H1 (cell line): ENCODE measurements at regions not wholly inside any gene's neighbourhood (a gene's known extent, or its start where the extent isn't known, plus 50 kb on each side); places are given as distances from the start of the nearest gene placed in this dataset.

Experiments used
- CTCF ChIA-PET: fragments of 300-600 bp; sonication (Branson Sonifier 250); formaldehyde crosslinking; loops from one replicate; lab custom pipeline; 2021; ENCODE audit not compliant: partially characterized antibody; lab: Charles Lee
- POLR2A ChIA-PET: fragments of 300-600 bp; sonication (Branson Sonifier 250); formaldehyde crosslinking; loops from one replicate; lab custom pipeline; 2021; ENCODE audit warnings: inconsistent platforms; ENCODE audit not compliant: partially characterized antibody; lab: Charles Lee
- DNase-seq, 2 experiments: peaks; one replicate each; pipeline versions ENCODE4 v3.0.0 to v3.0.0-alpha.2; 2010 to 2022; ENCODE audit warnings: low spot score in 2 of 2, low read depth in 1 of 2, mixed read lengths in 1 of 2
- FAIRE-seq: peaks from 2 replicates; lab custom pipeline; 2011; peaks lifted over from hg19 to GRCh38; lab: Jason Lieb, UNC
- H2AFZ ChIP-seq: 2 replicates; pipeline ENCODE4 v1.8.1; 2012; ENCODE audit warnings: low read length, inconsistent platforms
- H2AK5ac ChIP-seq: 2 replicates; pipeline ENCODE4 v1.6.1; 2013; ENCODE audit warnings: low read depth, low read length
- H2BK120ac ChIP-seq: replicated peaks from 2 replicates; pipeline ENCODE3; 2013; ENCODE audit warnings: low read depth, low read length, inconsistent platforms
- H2BK12ac ChIP-seq: 2 replicates; pipeline ENCODE4 v1.6.1; 2013; ENCODE audit warnings: low read depth, low read length
- H2BK15ac ChIP-seq: 2 replicates; pipeline ENCODE4 v1.6.1; 2013; ENCODE audit warnings: low read length
- H2BK20ac ChIP-seq: 2 replicates; pipeline ENCODE4 v1.6.1; 2013; ENCODE audit warnings: low read length
- H2BK5ac ChIP-seq: 2 replicates; pipeline ENCODE4 v1.6.1; 2013; ENCODE audit warnings: low read depth, low read length
- H3K14ac ChIP-seq: 2 replicates; pipeline ENCODE4 v1.6.1; 2013; ENCODE audit warnings: inconsistent platforms; ENCODE audit not compliant: insufficient read length
- H3K18ac ChIP-seq: 2 replicates; pipeline ENCODE4 v1.6.1; 2013; ENCODE audit warnings: low read length; ENCODE audit errors: extremely low read depth
- H3K23ac ChIP-seq: 2 replicates; pipeline ENCODE4 v1.6.1; 2013; ENCODE audit warnings: inconsistent platforms; ENCODE audit not compliant: insufficient read length
- H3K23me2 ChIP-seq: 2 replicates; pipeline ENCODE4 v1.6.1; 2013; ENCODE audit warnings: low read depth, low read length
- H3K27ac ChIP-seq: 2 replicates; pipeline ENCODE4 v1.6.1; 2011; ENCODE audit warnings: low read depth, low read length, inconsistent platforms
- H3K27me3 ChIP-seq, 4 experiments: replicated peaks in 1 of 4; 1 replicate in 1 of 4; 2 replicates in 3 of 4; pipeline versions ENCODE4 v1.6.1 to v1.8.1; 2011 to 2013; ENCODE audit warnings: low read length in 3 of 4, mild to moderate bottlenecking in 3 of 4, inconsistent platforms in 2 of 4, mixed read lengths in 2 of 4, moderate library complexity in 1 of 4; ENCODE audit not compliant: control insufficient read depth in 3 of 4, insufficient read depth in 3 of 4; ENCODE audit errors: extremely low read depth in 1 of 4
- H3K36me3 ChIP-seq, 4 experiments: 2 replicates each; pipeline versions ENCODE4 v1.6.1 to v1.8.1; 2011 to 2013; ENCODE audit warnings: mild to moderate bottlenecking in 4 of 4, low read length in 3 of 4, moderate library complexity in 2 of 4, control low read depth in 1 of 4, inconsistent platforms in 1 of 4; ENCODE audit not compliant: insufficient read depth in 4 of 4, control insufficient read depth in 2 of 4
- H3K4ac ChIP-seq: replicated peaks from 2 replicates; pipeline ENCODE3; 2013; ENCODE audit warnings: low read length, low read depth, mixed read lengths, inconsistent platforms; ENCODE audit not compliant: insufficient read length
- H3K4me1 ChIP-seq, 4 experiments: replicated peaks in 1 of 4; 1 replicate in 1 of 4; 2 replicates in 3 of 4; pipeline versions ENCODE4 v1.6.1 to v1.8.1; 2011 to 2013; ENCODE audit warnings: low read length in 3 of 4, inconsistent platforms in 2 of 4, mixed read lengths in 1 of 4; ENCODE audit not compliant: insufficient read depth in 4 of 4, control insufficient read depth in 3 of 4
- H3K4me2 ChIP-seq, 2 experiments: 2 replicates each; pipeline versions ENCODE4 v1.6.1 to v1.8.1; 2011 to 2013; ENCODE audit warnings: low read depth in 2 of 2, low read length in 2 of 2, control low read depth in 1 of 2, inconsistent platforms in 1 of 2, mild to moderate bottlenecking in 1 of 2; ENCODE audit not compliant: insufficient read depth in 1 of 2
- H3K4me3 ChIP-seq, 4 experiments: fragments of 200-600, 300-600 bp in 1 of 4; sonication (generic), shearing (Covaris generic), sonication (Bioruptor Twin) in 1 of 4; 2 replicates each; pipeline versions ENCODE4 v1.5.1 to v1.8.1; 2011 to 2016; ENCODE audit warnings: low read length in 4 of 4, low read depth in 3 of 4, control low read depth in 2 of 4, inconsistent platforms in 2 of 4, mild to moderate bottlenecking in 2 of 4, mixed read lengths in 1 of 4, moderate library complexity in 1 of 4; ENCODE audit not compliant: insufficient read depth in 2 of 4; ENCODE audit errors: extremely low read depth in 1 of 4
- H3K56ac ChIP-seq: replicated peaks from 2 replicates; pipeline ENCODE3; 2013; ENCODE audit warnings: low read depth, mild to moderate bottlenecking, mixed read lengths, low read length, inconsistent platforms; ENCODE audit not compliant: insufficient read length
- H3K79me1 ChIP-seq: 2 replicates; pipeline ENCODE4 v1.6.1; 2013; ENCODE audit warnings: low read depth, low read length, control low read depth
- H3K79me2 ChIP-seq, 2 experiments: 2 replicates each; pipeline versions ENCODE4 v1.6.1 to v1.8.1; 2012 to 2013; ENCODE audit warnings: low read length in 2 of 2, mild to moderate bottlenecking in 2 of 2, inconsistent platforms in 1 of 2; ENCODE audit not compliant: insufficient read depth in 2 of 2, control insufficient read depth in 1 of 2
- H3K9ac ChIP-seq, 4 experiments: replicated peaks in 1 of 4; 1 replicate in 1 of 4; 2 replicates in 3 of 4; pipeline versions ENCODE4 v1.6.1 to v1.8.1; 2011 to 2013; ENCODE audit warnings: low read depth in 3 of 4, low read length in 3 of 4, control low read depth in 2 of 4, mild to moderate bottlenecking in 2 of 4, moderate library complexity in 2 of 4, inconsistent platforms in 1 of 4; ENCODE audit errors: extremely low read depth in 1 of 4
- H3K9me3 ChIP-seq, 2 experiments: 2 replicates each; pipeline versions ENCODE4 v1.6.1 to v1.8.1; 2012 to 2013; ENCODE audit warnings: mild to moderate bottlenecking in 2 of 2, moderate library complexity in 2 of 2, control low read depth in 1 of 2, inconsistent platforms in 1 of 2, low read depth in 1 of 2, low read length in 1 of 2, mixed read lengths in 1 of 2; ENCODE audit not compliant: insufficient read depth in 2 of 2
- H4K20me1 ChIP-seq, 2 experiments: replicated peaks in 1 of 2; 2 replicates each; pipeline versions ENCODE3 to v1.8.1; 2011 to 2013; ENCODE audit warnings: inconsistent platforms in 2 of 2, low read length in 2 of 2, mild to moderate bottlenecking in 1 of 2; ENCODE audit not compliant: insufficient read depth in 2 of 2, control insufficient read depth in 1 of 2
- H4K5ac ChIP-seq: 2 replicates; pipeline ENCODE4 v1.6.1; 2013; ENCODE audit warnings: low read length, low read depth, mixed read lengths, inconsistent platforms; ENCODE audit not compliant: insufficient read length
- H4K8ac ChIP-seq: 2 replicates; pipeline ENCODE4 v1.8.0; 2013; ENCODE audit warnings: mild to moderate bottlenecking, moderate library complexity, low read length, inconsistent platforms; ENCODE audit not compliant: insufficient read depth; ENCODE audit errors: extremely low read depth
- H4K91ac ChIP-seq: replicated peaks from 2 replicates; pipeline ENCODE3; 2013; ENCODE audit warnings: low read length, mixed read lengths, inconsistent platforms; ENCODE audit not compliant: insufficient read length
- BACH1 ChIP-seq: IDR thresholded peaks from 2 replicates; pipeline ENCODE4 v1.6.1; 2012; ENCODE audit warnings: low read length, improper control_type of control experiment
- CBX5 ChIP-seq: fragments of 300-800, 300-1000 bp; sonication (generic); IDR thresholded peaks from 2 replicates; pipeline ENCODE4 v1.7.1; 2016; ENCODE audit warnings: antibody characterized with exemption, low read length, low read depth
- CTBP2 ChIP-seq: IDR thresholded peaks from 2 replicates; pipeline ENCODE4 v1.7.0; 2011; ENCODE audit warnings: borderline replicate concordance, mild to moderate bottlenecking, moderate library complexity, mixed read lengths, low read length; ENCODE audit not compliant: insufficient read depth, insufficient read length
- KDM5A ChIP-seq: fragments of 200-600 bp; IDR thresholded peaks from 2 replicates; pipeline ENCODE4 v1.7.1; 2012; ENCODE audit warnings: mild to moderate bottlenecking, low read length, inconsistent platforms, mixed read lengths
- POLR2A ChIP-seq, 2 experiments: IDR thresholded peaks; 1 replicate in 1 of 2; 2 replicates in 1 of 2; pipeline ENCODE4 v1.6.1; 2011; ENCODE audit warnings: low read depth in 2 of 2, low read length in 2 of 2, mild to moderate bottlenecking in 2 of 2; ENCODE audit errors: control extremely low read depth in 1 of 2
- POLR2AphosphoS5 ChIP-seq: IDR thresholded peaks from 2 replicates; pipeline ENCODE4 v1.6.1; 2011; ENCODE audit warnings: low read depth, low read length
- TCF12 ChIP-seq: IDR thresholded peaks from 2 replicates; pipeline ENCODE4 v1.6.1; 2011; ENCODE audit warnings: low read depth, mild to moderate bottlenecking, low read length
- TEAD4 ChIP-seq: IDR thresholded peaks from 2 replicates; pipeline ENCODE4 v1.6.1; 2012; ENCODE audit warnings: low read depth, low read length, inconsistent platforms, mixed read lengths
- WGBS, 2 experiments: shearing (Covaris generic) in 1 of 2; methylation state at CpG; one replicate each; pipeline versions ENCODE4 v1.1.6 to v1.1.7; 2013 to 2015; ENCODE audit warnings: low lambda C conversion rate in 2 of 2, mixed read lengths in 2 of 2, inconsistent platforms in 1 of 2, low coverage in 1 of 2, missing lambda C conversion rate in 1 of 2; ENCODE audit not compliant: insufficient replicate concordance in 2 of 2, insufficient coverage in 1 of 2, insufficient read length in 1 of 2; ENCODE audit errors: extremely low coverage in 1 of 2, missing lambda C conversion rate in 1 of 2; 5-methylcytosine and 5-hydroxymethylcytosine counted together
- TF ChIP-seq, protein P1 (sequence below), 3 experiments: IDR thresholded peaks; 1 replicate in 2 of 3; 2 replicates in 1 of 3; pipeline versions ENCODE4 v1.5.1 to v1.6.1; 2011; ENCODE audit warnings: low read length in 3 of 3, mild to moderate bottlenecking in 3 of 3, inconsistent platforms in 2 of 3, low read depth in 1 of 3, moderate library complexity in 1 of 3; ENCODE audit not compliant: insufficient read depth in 1 of 3; ENCODE audit errors: control extremely low read depth in 1 of 3

DNA sequence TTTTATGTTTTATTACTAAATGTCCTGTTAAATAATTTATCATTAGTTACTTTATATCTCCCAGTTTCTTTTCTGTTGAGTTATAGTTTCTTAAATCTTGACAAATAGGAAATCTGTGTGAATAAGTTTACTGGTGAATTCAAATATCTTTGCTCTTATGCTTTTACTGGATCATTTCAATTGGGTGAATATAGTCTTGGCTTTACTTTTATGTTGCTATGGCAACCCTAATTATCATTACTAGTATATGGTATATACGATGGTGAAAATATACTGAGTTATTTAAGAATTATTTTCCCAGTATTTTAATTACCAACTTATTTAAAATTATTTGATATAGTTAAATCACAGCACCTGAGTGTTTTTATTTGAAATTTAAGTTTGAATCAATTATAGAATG is 363.0 kb downstream of the CDH10 start:
- Histone ChIP-seq H3K14ac (no peak overlapping the region), H3K4me1 (no peaks in the 10 kb centered on the region), H3K36me3 (no peaks in the 10 kb centered on the region), H4K91ac (no peak overlapping the region), H3K18ac (no peak overlapping the region), H2AFZ (no peak overlapping the region), H2BK15ac (no peak overlapping the region), H2AK5ac (no peak overlapping the region), H3K4me2 (no peak overlapping the region), H2BK5ac (no peak overlapping the region), H3K27me3 (no peaks in the 10 kb centered on the region), H4K20me1 (no peaks in the 10 kb centered on the region), H3K56ac (no peak overlapping the region), H3K9ac (no peak overlapping the region), H3K4me3 (no peak overlapping the region), H2BK20ac (no peak overlapping the region), H3K9me3 (no peaks in the 10 kb centered on the region), H2BK12ac (no peak overlapping the region), H3K79me2 (no peaks in the 10 kb centered on the region), H4K5ac (no peak overlapping the region), H2BK120ac (no peak overlapping the region), H3K23ac (no peak overlapping the region), H4K8ac (no peak overlapping the region), H3K27ac (no peak overlapping the region), H3K4ac (no peak overlapping the region), H3K23me2 (no peaks in the 10 kb centered on the region), H3K79me1 (no peaks in the 10 kb centered on the region)
- ChIA-PET POLR2A (no interaction called here), CTCF (no interaction called here)
- WGBS, 2 experiments: 0% methylated on average over 1 of the region's 1 CpG; no CpG with 5 or more reads in 1 of the 2 experiments
- TF ChIP-seq CTBP2 (no peak), POLR2A (IDR thresholded peaks at IDR 0.05; ENCODE audit: control extremely low read depth in 1 of 2, low read depth in 2 of 2, low read length in 2 of 2) (no peak), TEAD4 (no peak), TCF12 (no peak), POLR2AphosphoS5 (no peak), CBX5 (no peak), BACH1 (no peak), KDM5A (no peak)
- TF ChIP-seq, protein P1, sequence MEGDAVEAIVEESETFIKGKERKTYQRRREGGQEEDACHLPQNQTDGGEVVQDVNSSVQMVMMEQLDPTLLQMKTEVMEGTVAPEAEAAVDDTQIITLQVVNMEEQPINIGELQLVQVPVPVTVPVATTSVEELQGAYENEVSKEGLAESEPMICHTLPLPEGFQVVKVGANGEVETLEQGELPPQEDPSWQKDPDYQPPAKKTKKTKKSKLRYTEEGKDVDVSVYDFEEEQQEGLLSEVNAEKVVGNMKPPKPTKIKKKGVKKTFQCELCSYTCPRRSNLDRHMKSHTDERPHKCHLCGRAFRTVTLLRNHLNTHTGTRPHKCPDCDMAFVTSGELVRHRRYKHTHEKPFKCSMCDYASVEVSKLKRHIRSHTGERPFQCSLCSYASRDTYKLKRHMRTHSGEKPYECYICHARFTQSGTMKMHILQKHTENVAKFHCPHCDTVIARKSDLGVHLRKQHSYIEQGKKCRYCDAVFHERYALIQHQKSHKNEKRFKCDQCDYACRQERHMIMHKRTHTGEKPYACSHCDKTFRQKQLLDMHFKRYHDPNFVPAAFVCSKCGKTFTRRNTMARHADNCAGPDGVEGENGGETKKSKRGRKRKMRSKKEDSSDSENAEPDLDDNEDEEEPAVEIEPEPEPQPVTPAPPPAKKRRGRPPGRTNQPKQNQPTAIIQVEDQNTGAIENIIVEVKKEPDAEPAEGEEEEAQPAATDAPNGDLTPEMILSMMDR (IDR thresholded peaks at IDR 0.05; ENCODE audit: control extremely low read depth in 1 of 3, insufficient read depth in 1 of 3, low read depth in 1 of 3, low read length in 3 of 3): no peak
- DNase-seq (no peak), FAIRE-seq (no peak)
